SK-N-SH (cell line): ENCODE measurements at regions not wholly inside any gene's neighbourhood (a gene's known extent, or its start where the extent isn't known, plus 50 kb on each side); places are given as distances from the start of the nearest gene placed in this dataset.

Experiments used
- CTCF ChIA-PET: fragments of 300-600, 350-600 bp; formaldehyde crosslinking; extraction: SDS; loops from one replicate; lab custom pipeline; 2021; lab: Yijun Ruan, JAX
- POLR2A ChIA-PET: fragments of 350-600 bp; sonication (Branson Sonifier 250); formaldehyde crosslinking; extraction: SDS; loops from one replicate; lab custom pipeline; 2020; ENCODE audit warnings: antibody characterized with exemption, inconsistent platforms; lab: Yijun Ruan, JAX
- DNase-seq: peaks from one replicate; pipeline ENCODE4 v3.0.0; 2012
- H2AFZ ChIP-seq: fragments of 200-600 bp; sonication (generic); 2 replicates; pipeline ENCODE4 v1.8.1; 2016; ENCODE audit warnings: antibody characterized with exemption, mild to moderate bottlenecking, low read depth
- H3F3A ChIP-seq: fragments of 200-600 bp; sonication (generic); replicated peaks from 2 replicates; pipeline ENCODE3; 2016; ENCODE audit warnings: antibody characterized with exemption, mild to moderate bottlenecking; ENCODE audit not compliant: insufficient read depth
- H3K27ac ChIP-seq, 2 experiments: fragments of 200-500 bp in 1 of 2; fragments of 200-600 bp in 1 of 2; sonication (Bioruptor generic) in 1 of 2; sonication (generic), shearing (Covaris generic) in 1 of 2; 2 replicates each; pipeline versions ENCODE4 v1.5.1 to v1.6.1; 2014 to 2016; ENCODE audit warnings: low read depth in 2 of 2, inconsistent platforms in 1 of 2, low read length in 1 of 2, mild to moderate bottlenecking in 1 of 2, mixed read lengths in 1 of 2
- H3K27me3 ChIP-seq: fragments of 200-600 bp; sonication (generic), shearing (Covaris generic); 2 replicates; pipeline ENCODE4 v1.6.1; 2016; ENCODE audit warnings: mixed run types; ENCODE audit not compliant: insufficient read depth
- H3K36me3 ChIP-seq, 2 experiments: fragments of 200-500 bp in 1 of 2; fragments of 200-600 bp in 1 of 2; sonication (Bioruptor generic) in 1 of 2; sonication (generic) in 1 of 2; replicated peaks in 1 of 2; 2 replicates each; pipeline versions ENCODE3 to v1.5.1; 2014 to 2016; ENCODE audit warnings: low read length in 1 of 2, mild to moderate bottlenecking in 1 of 2; ENCODE audit not compliant: insufficient read depth in 2 of 2, control insufficient read depth in 1 of 2
- H3K4me1 ChIP-seq, 2 experiments: fragments of 200-500 bp in 1 of 2; fragments of 200-600 bp in 1 of 2; sonication (Bioruptor generic) in 1 of 2; sonication (generic), shearing (Covaris generic) in 1 of 2; 2 replicates each; pipeline versions ENCODE4 v1.5.1 to v1.6.1; 2014 to 2016; ENCODE audit warnings: low read depth in 1 of 2, low read length in 1 of 2, mixed run types in 1 of 2; ENCODE audit not compliant: insufficient read depth in 2 of 2, control insufficient read depth in 1 of 2
- H3K4me2 ChIP-seq: fragments of 200-600 bp; sonication (generic), shearing (Covaris generic); 2 replicates; pipeline ENCODE4 v1.6.1; 2017; ENCODE audit warnings: mixed run types
- H3K4me3 ChIP-seq, 2 experiments: fragments of 200-500 bp in 1 of 2; fragments of 200-600 bp in 1 of 2; sonication (Bioruptor generic) in 1 of 2; sonication (generic), shearing (Covaris generic) in 1 of 2; 2 replicates each; pipeline versions ENCODE4 v1.5.1 to v1.8.1; 2014 to 2016; ENCODE audit warnings: low read depth in 2 of 2, inconsistent platforms in 1 of 2, low read length in 1 of 2, mild to moderate bottlenecking in 1 of 2, mixed read lengths in 1 of 2, moderate library complexity in 1 of 2
- H3K79me2 ChIP-seq: fragments of 200-600 bp; sonication (generic); 2 replicates; pipeline ENCODE4 v1.8.1; 2017; ENCODE audit warnings: mild to moderate bottlenecking; ENCODE audit not compliant: insufficient read depth
- H3K9ac ChIP-seq: fragments of 200-600 bp; sonication (generic); 2 replicates; pipeline ENCODE4 v1.6.1; 2017; ENCODE audit warnings: mixed run types
- H3K9me2 ChIP-seq: fragments of 200-600 bp; sonication (generic); 2 replicates; pipeline ENCODE4 v1.6.1; 2017; ENCODE audit warnings: mixed run types
- H3K9me3 ChIP-seq: fragments of 200-600 bp; sonication (generic); 2 replicates; pipeline ENCODE4 v1.6.1; 2017; ENCODE audit warnings: mixed run types, mild to moderate bottlenecking, moderate library complexity
- H4K20me1 ChIP-seq: fragments of 200-600 bp; sonication (generic); 2 replicates; pipeline ENCODE4 v1.6.1; 2017; ENCODE audit warnings: mild to moderate bottlenecking, mixed run types; ENCODE audit not compliant: insufficient read depth
- CHD2 ChIP-seq: fragments of 150-350 bp; IDR thresholded peaks from 2 replicates; pipeline ENCODE4 v1.6.1; 2018; ENCODE audit warnings: low read length; ENCODE audit not compliant: partially characterized antibody
- CTCF ChIP-seq: fragments of 200-600 bp; sonication (generic); IDR thresholded peaks from 2 replicates; pipeline ENCODE4 v1.6.1; 2017; ENCODE audit warnings: antibody characterized with exemption, mild to moderate bottlenecking, moderate library complexity
- EZH2phosphoT487 ChIP-seq: fragments of 200-600 bp; sonication (generic); IDR thresholded peaks from 2 replicates; pipeline ENCODE4 v1.6.1; 2017; ENCODE audit warnings: low read depth, mixed run types, mild to moderate bottlenecking, antibody characterized with exemption, moderate library complexity, borderline replicate concordance
- FOXM1 ChIP-seq: IDR thresholded peaks from 2 replicates; pipeline ENCODE4 v1.4.0; 2012; ENCODE audit warnings: low read depth, mild to moderate bottlenecking
- JUND ChIP-seq: IDR thresholded peaks from 2 replicates; pipeline ENCODE4 v1.4.0; 2012
- MAX ChIP-seq: IDR thresholded peaks from 2 replicates; pipeline ENCODE4 v1.4.0; 2012; ENCODE audit warnings: low read depth
- NFIC ChIP-seq: IDR thresholded peaks from 2 replicates; pipeline ENCODE4 v1.4.0; 2012; ENCODE audit warnings: borderline replicate concordance
- NRF1 ChIP-seq: IDR thresholded peaks from 2 replicates; pipeline ENCODE4 v1.6.1; 2012; ENCODE audit warnings: low read depth, mild to moderate bottlenecking, low read length
- PBX3 ChIP-seq: IDR thresholded peaks from 2 replicates; pipeline ENCODE4; 2012
- POLR2AphosphoS5 ChIP-seq: IDR thresholded peaks from 2 replicates; pipeline ENCODE4 v1.6.1; 2012; ENCODE audit warnings: low read depth, low read length
- SIN3A ChIP-seq: IDR thresholded peaks from 2 replicates; pipeline ENCODE4 v1.6.1; 2012; ENCODE audit warnings: low read depth, mild to moderate bottlenecking, low read length, moderate library complexity, borderline replicate concordance
- TAF1 ChIP-seq: IDR thresholded peaks from 2 replicates; pipeline ENCODE4 v1.6.1; 2012; ENCODE audit warnings: low read depth, mild to moderate bottlenecking, low read length, moderate library complexity, borderline replicate concordance
- TCF12 ChIP-seq: IDR thresholded peaks from 2 replicates; pipeline ENCODE4 v1.4.0; 2012
- TEAD4 ChIP-seq: IDR thresholded peaks from 2 replicates; pipeline ENCODE4 v1.4.0; 2012; ENCODE audit warnings: mild to moderate bottlenecking, borderline replicate concordance; ENCODE audit not compliant: insufficient read depth
- USF2 ChIP-seq: fragments of 150-350 bp; IDR thresholded peaks from 2 replicates; pipeline ENCODE4 v1.6.1; 2017; ENCODE audit warnings: antibody characterized with exemption, low read length, low read depth, borderline replicate concordance
- WGBS: methylation state at CpG from one replicate; pipeline ENCODE4 v1.1.6; 2017; ENCODE audit warnings: low lambda C conversion rate; 5-methylcytosine and 5-hydroxymethylcytosine counted together

- Histone ChIP-seq H3K9me3 (no peaks in the 10 kb centered on the region), H2AFZ (no peak overlapping the region), H3K79me2 (no peaks in the 10 kb centered on the region), H3F3A (no peaks in the 10 kb centered on the region), H3K9me2 (no peaks in the 10 kb centered on the region), H3K36me3 (peaks cover 0 to 6% of the 10 kb centered on the region in 2 experiments), H3K27ac (no peak overlapping the region), H3K4me1 (no peaks in the 10 kb centered on the region), H3K27me3 (no peaks in the 10 kb centered on the region), H3K4me3 (no peak overlapping the region), H3K4me2 (no peak overlapping the region), H3K9ac (no peak overlapping the region), H4K20me1 (no peaks in the 10 kb centered on the region)
- WGBS: 92% methylated on average over 5 of the region's 5 CpGs
- ChIA-PET POLR2A (interaction anchor here (0.6 kb wide), 2 partner anchors 46 to 191 kb away, joined by 3 to 4 read pairs; no protein-coding TSS in a partner anchor), CTCF (interaction anchor here (0.7 to 5.0 kb wide), 7 partner anchors 11 to 327 kb away, joined by 3 to 211 read pairs (median 8); no protein-coding TSS in a partner anchor)
- DNase-seq: no peak
- TF ChIP-seq NFIC: no peak
- TF ChIP-seq SIN3A: no peak
- no peak for TF ChIP-seq FOXM1
- TF ChIP-seq USF2: no peak
- TF ChIP-seq MAX: no peak
- TF ChIP-seq PBX3: no peak
- no peak for TF ChIP-seq JUND
- no peak for TF ChIP-seq TCF12
- no peak for TF ChIP-seq CHD2
- TF ChIP-seq POLR2AphosphoS5: no peak
- no peak for TF ChIP-seq NRF1
- TF ChIP-seq TEAD4: no peak
- TF ChIP-seq TAF1: no peak
- no peak for TF ChIP-seq EZH2phosphoT487
- TF ChIP-seq CTCF: no peak
Measured at GRCh38 chr17:45641541-45641940, 142.6 kb upstream of the CRHR1 start.
